GM12892 (cell line): ENCODE measurements at regions not wholly inside any gene's neighbourhood (a gene's known extent, or its start where the extent isn't known, plus 50 kb on each side); places are given as distances from the start of the nearest gene placed in this dataset.

Source experiments
- DNase-seq: peaks from one replicate; pipeline ENCODE4 v3.0.0; 2011; ENCODE audit not compliant: insufficient read length
- FAIRE-seq: peaks from 2 replicates; lab custom pipeline; 2011; peaks lifted over from hg19 to GRCh38; lab: Jason Lieb, UNC
- POLR2A ChIP-seq: IDR thresholded peaks from 2 replicates; pipeline ENCODE4 v1.6.1; 2011; ENCODE audit warnings: low read depth, low read length, control low read depth
- POLR2AphosphoS5 ChIP-seq: IDR thresholded peaks from 2 replicates; pipeline ENCODE4 v1.6.1; 2011; ENCODE audit warnings: low read depth, low read length, control low read depth
- TAF1 ChIP-seq: IDR thresholded peaks from 2 replicates; pipeline ENCODE4 v1.6.1; 2011; ENCODE audit warnings: low read depth, mild to moderate bottlenecking, control low read depth, low read length, borderline replicate concordance

DNA sequence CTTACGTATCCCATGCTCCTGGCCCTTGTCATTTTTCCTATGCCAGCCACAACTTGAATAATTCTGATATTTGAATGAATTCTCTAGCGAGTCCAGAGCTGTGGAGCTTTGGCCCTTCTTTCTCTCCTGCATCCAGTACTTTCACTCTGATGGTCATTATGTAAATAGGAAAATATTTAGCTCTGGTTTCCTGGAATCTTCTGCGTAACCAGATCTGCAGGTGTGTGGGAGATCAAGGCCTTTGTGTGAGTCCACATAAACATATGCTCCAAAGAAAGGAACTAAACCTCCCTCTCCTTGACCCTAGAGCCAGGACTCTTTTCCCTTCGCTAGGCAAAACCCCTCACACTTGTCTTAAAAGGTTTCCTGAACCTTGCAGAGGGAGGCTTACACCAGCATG lies 132.5 kb upstream of the THBS1 start:
- TF ChIP-seq TAF1: no peak
- TF ChIP-seq POLR2A: no peak
- no peak for TF ChIP-seq POLR2AphosphoS5
- FAIRE-seq (no peak), DNase-seq (no peak)

DNA sequence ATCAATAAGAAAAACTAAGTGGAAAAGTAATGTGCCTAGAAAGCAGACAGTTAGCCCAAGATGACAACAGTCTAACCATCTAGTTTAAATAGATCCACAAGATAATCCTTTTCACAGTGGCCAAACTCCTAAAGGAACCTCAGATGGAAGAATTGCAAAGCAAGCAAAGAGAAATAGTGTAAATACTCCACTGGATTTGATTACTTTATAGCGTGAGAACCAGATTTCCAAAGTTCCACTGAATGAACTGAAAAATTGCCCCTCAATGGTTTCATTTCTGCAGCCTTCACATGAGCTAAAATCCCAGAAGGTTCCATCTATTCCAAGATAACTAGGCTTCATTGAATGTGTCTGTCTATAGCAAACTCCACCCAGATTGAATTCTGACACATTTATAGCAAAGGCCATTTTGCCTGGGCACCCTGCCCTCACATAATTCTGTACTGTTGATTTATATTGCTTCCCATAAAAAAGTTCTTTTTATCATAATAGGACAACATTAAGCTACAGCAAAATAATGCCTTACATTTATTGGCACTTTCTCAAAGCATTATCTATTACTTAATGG lies 129.7 kb upstream of the THBS1 start:
- DNase-seq (no peak), FAIRE-seq (no peak)
- TF ChIP-seq POLR2AphosphoS5 (no peak), TAF1 (no peak), POLR2A (no peak)

DNA sequence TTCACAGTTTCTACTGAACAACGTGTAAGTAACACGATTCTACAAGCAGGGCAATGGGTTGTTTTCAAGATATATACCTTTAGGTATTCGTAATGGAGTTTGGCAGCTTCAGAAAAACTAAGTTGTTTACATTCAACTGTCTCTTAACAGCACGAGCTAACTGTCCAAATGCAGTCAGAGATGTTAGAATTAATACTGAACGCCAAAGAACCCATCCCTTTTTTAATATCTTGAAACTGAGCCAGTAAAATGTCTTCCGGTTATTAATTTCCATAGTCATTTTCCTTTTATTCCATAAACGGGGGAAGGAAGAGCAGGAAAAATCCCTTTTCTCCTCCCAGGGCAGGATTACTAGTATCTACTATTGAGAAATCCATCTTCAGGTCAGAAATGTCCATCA lies 129.0 kb upstream of the THBS1 start:
- DNase-seq: no peak
- TF ChIP-seq TAF1 (no peak), POLR2A (no peak), POLR2AphosphoS5 (no peak)
- FAIRE-seq: no peak

DNA sequence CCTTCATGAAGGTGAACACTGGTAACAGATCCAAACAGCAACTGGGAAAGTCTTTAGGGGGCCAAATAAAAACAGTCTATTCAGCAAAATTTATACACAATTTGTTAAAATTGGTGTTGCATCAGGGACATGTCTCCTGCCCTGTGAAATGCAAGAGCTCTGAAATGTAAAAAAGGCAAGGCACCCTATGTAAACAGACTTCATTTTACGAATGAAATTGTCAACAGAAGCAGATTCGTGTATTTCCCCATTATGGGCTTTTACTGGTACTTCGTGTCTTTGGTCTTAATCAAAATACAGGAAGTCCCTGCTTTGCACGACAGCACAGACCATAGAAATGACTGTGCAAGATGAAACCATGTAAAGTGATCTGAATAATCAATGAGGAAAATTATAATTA lies 127.3 kb upstream of the THBS1 start:
- no peak for FAIRE-seq
- DNase-seq: no peak
- TF ChIP-seq POLR2A (no peak), TAF1 (no peak), POLR2AphosphoS5 (no peak)

DNA sequence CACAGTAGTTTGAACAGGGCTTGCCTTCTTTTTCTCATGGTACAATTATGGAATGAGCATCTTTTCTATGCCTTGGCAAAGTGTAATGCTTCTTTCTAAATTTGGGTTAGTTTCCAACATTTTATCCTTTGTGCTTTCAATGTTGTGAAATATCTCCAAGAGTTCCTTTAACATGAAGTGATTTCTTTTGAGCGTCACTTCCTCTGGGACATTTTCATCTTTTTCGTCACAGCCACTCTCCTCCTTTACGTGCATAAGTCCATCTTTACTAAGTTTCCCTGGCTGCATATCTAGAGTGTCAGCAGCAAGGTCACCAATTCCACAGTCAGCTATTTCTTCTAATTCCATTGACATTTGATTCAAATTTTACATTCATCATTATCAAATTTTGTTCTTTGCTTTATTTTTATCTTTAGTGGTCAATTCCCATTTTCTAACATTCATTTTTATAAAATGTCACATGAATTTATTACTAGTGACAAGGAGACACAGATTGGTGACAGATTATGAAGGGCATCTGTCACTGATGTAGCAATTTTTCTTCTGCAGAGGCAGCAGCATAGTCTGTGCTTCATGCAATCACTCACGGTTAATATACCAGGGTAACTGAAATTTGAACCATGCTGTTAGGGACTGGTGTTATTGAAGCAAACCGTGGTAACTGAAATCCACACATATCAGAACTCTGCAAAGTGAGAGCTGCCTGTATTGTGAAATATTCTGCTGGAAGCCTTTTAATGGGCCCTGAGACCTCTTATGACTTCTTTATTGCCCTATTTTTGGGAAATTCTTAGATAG lies 126.5 kb upstream of the THBS1 start:
- TF ChIP-seq TAF1: no peak
- TF ChIP-seq POLR2A: no peak
- TF ChIP-seq POLR2AphosphoS5: no peak
- DNase-seq (no peak), FAIRE-seq (no peak)

DNA sequence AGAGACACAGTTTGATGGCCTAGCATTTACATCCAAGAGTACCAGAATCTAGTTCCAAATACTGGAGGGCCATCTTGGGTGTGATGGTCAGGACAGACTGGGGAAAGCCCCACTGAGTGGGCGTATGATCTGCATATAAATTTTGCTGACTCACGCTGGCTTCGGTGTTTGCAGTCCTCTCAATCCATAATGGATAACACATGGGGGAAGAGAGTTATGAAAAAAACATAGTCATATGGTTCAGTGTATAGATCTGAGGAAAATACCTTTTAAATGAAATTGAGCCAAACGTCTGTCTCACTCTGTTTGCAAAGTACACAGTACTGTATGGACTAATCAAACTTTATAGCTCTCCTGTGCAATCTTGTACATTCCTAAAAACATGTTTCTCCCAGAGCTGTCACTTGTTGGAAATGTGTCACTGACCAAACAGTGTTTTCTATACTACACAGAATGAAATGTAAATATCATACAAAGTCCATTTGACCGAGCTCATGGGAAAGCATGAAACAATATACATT lies 125.3 kb upstream of the THBS1 start:
- TF ChIP-seq POLR2A: no peak
- TF ChIP-seq TAF1: no peak
- no peak for TF ChIP-seq POLR2AphosphoS5
- DNase-seq (no peak), FAIRE-seq (no peak)

DNA sequence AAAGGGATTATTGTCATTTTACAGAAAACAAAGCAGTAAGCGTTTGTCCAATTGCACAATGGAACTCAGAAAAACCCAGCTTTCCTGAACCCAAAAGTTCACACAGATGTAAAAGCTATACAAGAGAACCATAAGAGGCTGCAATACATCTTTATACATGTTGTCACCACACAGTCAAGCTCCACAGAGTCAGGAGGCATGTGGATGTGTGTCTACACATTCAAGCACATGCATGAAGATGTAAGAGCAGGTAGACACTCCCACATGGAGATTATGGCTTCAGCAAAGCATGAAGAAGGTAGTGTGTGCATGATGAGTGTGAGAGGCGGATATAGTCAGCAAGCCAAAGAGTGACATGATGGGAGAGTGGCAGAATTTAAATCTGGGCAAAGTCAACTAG lies 124.7 kb upstream of the THBS1 start:
- FAIRE-seq: no peak
- DNase-seq: no peak
- no peak for TF ChIP-seq TAF1
- no peak for TF ChIP-seq POLR2A
- TF ChIP-seq POLR2AphosphoS5: no peak

DNA sequence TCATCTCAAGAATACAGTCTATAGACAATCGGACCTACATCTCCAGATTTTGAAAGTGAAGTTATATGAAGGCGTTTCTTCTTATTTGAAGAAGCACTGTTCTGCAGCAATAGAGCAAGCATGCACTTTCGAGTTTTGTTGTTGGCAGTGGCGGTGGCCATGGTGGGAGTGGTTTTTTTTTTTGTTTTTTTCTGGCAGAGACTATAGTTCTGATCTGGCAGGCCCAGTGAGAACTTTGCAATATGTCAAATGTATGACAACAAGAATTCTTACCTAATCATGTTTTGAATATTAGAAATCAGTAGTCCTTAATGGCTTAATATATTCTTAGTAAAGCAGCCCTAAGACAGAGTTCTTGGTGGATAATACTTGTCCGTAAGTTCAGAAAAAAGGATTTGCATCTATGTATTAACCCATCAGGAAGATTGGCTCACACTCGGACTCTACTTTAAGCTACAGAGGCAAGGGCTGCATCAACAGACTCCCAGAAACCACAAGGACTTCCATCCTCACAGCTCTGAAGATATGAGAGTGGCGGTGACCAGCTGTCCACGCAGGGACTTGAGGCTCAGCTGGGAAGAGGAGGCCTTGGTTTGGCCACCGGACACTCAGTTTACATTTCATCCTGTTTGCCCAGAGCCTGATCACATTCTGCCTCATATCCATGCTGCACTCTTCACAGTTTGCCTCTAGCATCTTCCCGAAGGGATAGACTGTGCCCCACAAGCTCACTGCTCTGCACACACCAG lies 124.1 kb upstream of the THBS1 start:
- DNase-seq (no peak), FAIRE-seq (no peak)
- TF ChIP-seq TAF1 (no peak), POLR2A (no peak), POLR2AphosphoS5 (no peak)

DNA sequence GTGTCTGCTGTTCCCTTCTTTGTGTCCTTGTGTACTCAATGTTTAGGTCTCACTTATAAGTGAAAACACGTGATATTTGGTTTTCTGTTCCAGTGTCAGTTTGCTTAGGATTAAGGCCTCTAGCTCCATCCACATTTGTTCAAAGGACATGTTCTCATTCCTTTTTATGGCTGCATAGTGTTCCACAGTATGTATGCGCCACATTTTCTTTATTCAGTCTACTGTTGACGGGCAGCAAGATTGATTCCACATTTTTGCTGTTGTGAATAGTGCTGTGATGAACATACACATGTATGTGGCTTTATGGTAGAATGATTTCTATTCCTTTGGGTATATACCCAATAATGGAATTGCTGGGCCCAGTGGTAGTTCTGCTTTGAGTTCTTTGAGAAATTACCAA lies 122.7 kb upstream of the THBS1 start:
- TF ChIP-seq POLR2A (no peak), POLR2AphosphoS5 (no peak), TAF1 (no peak)
- FAIRE-seq: no peak
- DNase-seq: no peak

DNA sequence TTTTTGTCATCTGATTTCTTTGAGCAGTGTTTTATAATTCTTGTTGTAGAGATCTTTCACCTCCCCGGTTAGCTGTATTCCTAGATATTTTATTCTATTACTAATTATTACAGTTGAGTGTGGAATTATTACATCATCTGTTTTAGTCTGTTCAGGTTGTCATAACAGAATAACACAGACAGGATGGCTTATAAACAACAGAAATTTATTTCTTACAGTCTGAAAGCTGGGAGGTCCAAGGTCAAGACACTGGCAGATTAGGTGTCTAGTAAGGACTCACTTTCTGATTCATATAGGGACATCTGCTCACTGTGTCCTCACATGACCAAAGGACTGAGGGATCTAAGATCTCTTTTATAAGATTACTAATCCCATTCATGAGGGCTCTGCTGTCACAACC lies 121.3 kb upstream of the THBS1 start:
- DNase-seq: no peak
- no peak for TF ChIP-seq TAF1
- TF ChIP-seq POLR2AphosphoS5: no peak
- TF ChIP-seq POLR2A: no peak
- FAIRE-seq: no peak

DNA sequence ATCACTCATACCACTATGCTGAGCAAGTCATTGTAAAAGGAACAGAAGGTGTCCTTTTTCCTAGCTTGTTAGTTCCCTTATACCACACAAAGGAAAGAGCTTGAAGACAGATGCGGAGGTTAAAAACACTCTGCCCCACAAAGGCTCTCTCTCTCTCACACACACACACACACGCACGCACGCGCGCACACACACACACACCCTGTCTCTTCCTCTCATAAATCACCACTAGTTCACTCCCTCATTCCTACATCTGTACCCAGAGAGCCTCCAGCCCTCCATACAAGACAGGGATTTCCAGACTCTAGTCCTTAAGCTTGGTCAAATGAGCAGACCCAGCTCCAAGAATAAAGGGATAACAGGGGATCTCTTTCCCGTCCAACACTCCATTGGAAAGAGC lies 120.1 kb upstream of the THBS1 start:
- DNase-seq (no peak), FAIRE-seq (no peak)
- TF ChIP-seq TAF1 (no peak), POLR2A (no peak), POLR2AphosphoS5 (no peak)
